HepG2 (cell line): ENCODE measurements at regions not wholly inside any gene's neighbourhood (a gene's known extent, or its start where the extent isn't known, plus 50 kb on each side); places are given as distances from the start of the nearest gene placed in this dataset.

ENCODE experiments used
- CHD2 ChIP-seq: IDR thresholded peaks from 2 replicates; pipeline ENCODE4 v1.6.1; 2011; ENCODE audit warnings: low read depth, low read length, improper control_type of control experiment
- DBP ChIP-seq: sonication (generic); formaldehyde crosslinking; IDR thresholded peaks from 2 replicates; pipeline ENCODE4 v1.4.0; 2020; ENCODE audit warnings: missing genetic modification reagents; ENCODE audit errors: not compliant biosample characterization
- GATAD2A ChIP-seq: IDR thresholded peaks from 2 replicates; pipeline ENCODE4 v1.6.1; 2016
- GMEB2 ChIP-seq: IDR thresholded peaks from 2 replicates; pipeline ENCODE4 v1.6.1; 2016; ENCODE audit warnings: missing biosample characterization, missing genetic modification reagents, low read depth
- KLF9 ChIP-seq: IDR thresholded peaks from 2 replicates; pipeline ENCODE4 v1.6.1; 2016; ENCODE audit warnings: low read depth
- MED1 ChIP-seq: sonication (generic); formaldehyde crosslinking; IDR thresholded peaks from 2 replicates; pipeline ENCODE4 v1.4.0; 2020; ENCODE audit warnings: missing genetic modification reagents
- PAX8 ChIP-seq: sonication (generic); formaldehyde crosslinking; IDR thresholded peaks from 2 replicates; pipeline ENCODE4 v1.8.0; 2022; ENCODE audit warnings: mild to moderate bottlenecking, missing genetic modification reagents, borderline replicate concordance
- POLR2G ChIP-seq: fragments of 200-400 bp; formaldehyde crosslinking; IDR thresholded peaks from 2 replicates; pipeline ENCODE4 v1.6.1; 2018; ENCODE audit warnings: mild to moderate bottlenecking, low read depth, low read length, moderate library complexity
- RXRB ChIP-seq: IDR thresholded peaks from 2 replicates; pipeline ENCODE4 v1.6.1; 2016; ENCODE audit warnings: borderline replicate concordance, missing genetic modification reagents, missing compliant biosample characterization
- SIX4 ChIP-seq: sonication (generic); formaldehyde crosslinking; IDR thresholded peaks from 2 replicates; pipeline ENCODE4 v1.4.0; 2020; ENCODE audit warnings: missing genetic modification reagents
- SRSF1 ChIP-seq: fragments of 200-400 bp; formaldehyde crosslinking; optimal IDR thresholded peaks from 2 replicates; pipeline ENCODE3; 2017; ENCODE audit warnings: mild to moderate bottlenecking, low read depth, low read length, moderate library complexity
- ZBTB37 ChIP-seq: sonication (generic); formaldehyde crosslinking; IDR thresholded peaks from 2 replicates; pipeline ENCODE4 v1.4.0; 2020; ENCODE audit warnings: mild to moderate bottlenecking, missing genetic modification reagents
- ZBTB43 ChIP-seq: sonication (generic); formaldehyde crosslinking; conservative IDR thresholded peaks from 2 replicates; pipeline ENCODE4 v1.4.0; 2020; ENCODE audit warnings: missing genetic modification reagents
- ZNF274 ChIP-seq: sonication (generic); formaldehyde crosslinking; IDR thresholded peaks from 2 replicates; pipeline ENCODE4 v1.5.1; 2020; ENCODE audit warnings: mild to moderate bottlenecking, missing genetic modification reagents
- ZNF280D ChIP-seq: sonication (generic); formaldehyde crosslinking; IDR thresholded peaks from 2 replicates; pipeline ENCODE4 v1.5.1; 2020; ENCODE audit warnings: mild to moderate bottlenecking, missing genetic modification reagents
- ZNF33B ChIP-seq: sonication (generic); formaldehyde crosslinking; IDR thresholded peaks from 2 replicates; pipeline ENCODE4 v1.5.1; 2020; ENCODE audit warnings: mild to moderate bottlenecking, missing genetic modification reagents
- ZNF570 ChIP-seq: sonication (generic); formaldehyde crosslinking; IDR thresholded peaks from 2 replicates; pipeline ENCODE4 v1.4.0; 2020; ENCODE audit warnings: mild to moderate bottlenecking, missing genetic modification reagents, borderline replicate concordance
- ZNF574 ChIP-seq: sonication (generic); formaldehyde crosslinking; IDR thresholded peaks from 2 replicates; pipeline ENCODE4 v1.4.0; 2020; ENCODE audit warnings: missing genetic modification reagents
- ZNF782 ChIP-seq: sonication (generic); formaldehyde crosslinking; IDR thresholded peaks from 2 replicates; pipeline ENCODE4 v1.4.0; 2020; ENCODE audit warnings: missing genetic modification reagents, mild to moderate bottlenecking, borderline replicate concordance

GRCh38 chr20:47430862-47431588 is 70.7 kb upstream of the NCOA3 start (continued):
- TF ChIP-seq SIX4 (CRISPR knock-in tag), result no peak
- TF ChIP-seq DBP (CRISPR knock-in tag), result no peak
- no peak for TF ChIP-seq ZBTB37 (CRISPR knock-in tag)
- TF ChIP-seq GMEB2 (CRISPR knock-in tag), result no peak
- TF ChIP-seq ZNF280D (CRISPR knock-in tag), result no peak
- TF ChIP-seq ZNF782 (CRISPR knock-in tag), result no peak
- no peak for TF ChIP-seq PAX8
- no peak for TF ChIP-seq ZBTB43 (CRISPR knock-in tag)
- no peak for TF ChIP-seq CHD2
- TF ChIP-seq RXRB (CRISPR knock-in tag), result 0 out of 2 replicates have a peak, but pooled peaks have one; percentile 23
- TF ChIP-seq GATAD2A (CRISPR knock-in tag), result peak; percentile 40; the same call in 1 of the 2 replicates
- TF ChIP-seq POLR2G, result no peak
- no peak for TF ChIP-seq ZNF574
- TF ChIP-seq MED1 (CRISPR knock-in tag), result no peak
- no peak for TF ChIP-seq ZNF274 (CRISPR knock-in tag)
- TF ChIP-seq KLF9 (CRISPR knock-in tag), result no peak
- no peak for TF ChIP-seq SRSF1
- no peak for TF ChIP-seq ZNF33B
- no peak for TF ChIP-seq ZNF570 (CRISPR knock-in tag)
